ENCODE measurements at regions not wholly inside any gene's neighbourhood (a gene's known extent, or its start where the extent isn't known, plus 50 kb on each side); places are given as distances from the start of the nearest gene placed in this dataset.

- Mint-ChIP-seq H3K36me3 (ENCODE audit: low read depth) (no peaks in the 10 kb centered on the region; the same call in 1 of the 2 replicates), H3K27me3 (ENCODE audit: insufficient read depth) (no peaks in the 10 kb centered on the region; the same call in 1 of the 2 replicates), H3K4me1 (ENCODE audit: low read depth) (no peaks in the 10 kb centered on the region), H3K9me3 (peaks cover 87% of the 10 kb centered on the region), H3K27ac (no peak overlapping the region), H3K4me3 (no peak overlapping the region)
- TF ChIP-seq CTCF (IDR thresholded peaks at IDR 0.05) = no peak
- DNase-seq = no peak
Measured at GRCh38 chr10:131477457-131478121, 166.1 kb upstream of the TCERG1L start.

- no peak for TF ChIP-seq CTCF (IDR thresholded peaks at IDR 0.05)
- no peaks in the 10 kb centered on the region; the same call in 1 of the 2 replicates for H3K27me3 Mint-ChIP-seq (ENCODE audit: insufficient read depth)
- H3K4me1 Mint-ChIP-seq (ENCODE audit: low read depth) = no peaks in the 10 kb centered on the region
- H3K36me3 Mint-ChIP-seq (ENCODE audit: low read depth) = peaks cover 6% of the 10 kb centered on the region; the same call in 1 of the 2 replicates
- H3K4me3 Mint-ChIP-seq = no peak overlapping the region
- DNase-seq = no peak
- no peak overlapping the region for H3K27ac Mint-ChIP-seq
- peaks cover 88% of the 10 kb centered on the region for H3K9me3 Mint-ChIP-seq
Measured at GRCh38 chr10:131478377-131478989, 167.0 kb upstream of the TCERG1L start.

GRCh38 chr10:131480066-131480465, 168.5 kb upstream of the TCERG1L start:
- DNase-seq = no peak
- H3K9me3 Mint-ChIP-seq = peaks cover 87% of the 10 kb centered on the region
- no peak for TF ChIP-seq CTCF (IDR thresholded peaks at IDR 0.05)
- H3K4me3 Mint-ChIP-seq = no peak overlapping the region
- H3K4me1 Mint-ChIP-seq (ENCODE audit: low read depth) = no peaks in the 10 kb centered on the region
- no peak overlapping the region for H3K27ac Mint-ChIP-seq
- peaks cover 6% of the 10 kb centered on the region; the same call in 1 of the 2 replicates for H3K36me3 Mint-ChIP-seq (ENCODE audit: low read depth)
- no peaks in the 10 kb centered on the region; the same call in 1 of the 2 replicates for H3K27me3 Mint-ChIP-seq (ENCODE audit: insufficient read depth)

- Mint-ChIP-seq H3K4me3 (no peak overlapping the region), H3K27me3 (ENCODE audit: insufficient read depth) (no peaks in the 10 kb centered on the region; the same call in 1 of the 2 replicates), H3K9me3 (peaks cover 88% of the 10 kb centered on the region), H3K27ac (no peak overlapping the region), H3K4me1 (ENCODE audit: low read depth) (no peaks in the 10 kb centered on the region), H3K36me3 (ENCODE audit: low read depth) (peaks cover 6% of the 10 kb centered on the region; the same call in 1 of the 2 replicates)
- no peak for TF ChIP-seq CTCF (IDR thresholded peaks at IDR 0.05)
- no peak for DNase-seq
Measured at GRCh38 chr10:131480861-131481260, 169.3 kb upstream of the TCERG1L start.

GRCh38 chr10:131485732-131486131, 174.2 kb upstream of the TCERG1L start:
- Mint-ChIP-seq H3K4me1 (ENCODE audit: low read depth) (no peaks in the 10 kb centered on the region), H3K27ac (no peak overlapping the region), H3K9me3 (peaks cover 85% of the 10 kb centered on the region), H3K36me3 (ENCODE audit: low read depth) (peaks cover 6% of the 10 kb centered on the region; the same call in 1 of the 2 replicates), H3K4me3 (no peak overlapping the region), H3K27me3 (ENCODE audit: insufficient read depth) (no peaks in the 10 kb centered on the region)
- DNase-seq = no peak
- TF ChIP-seq CTCF (IDR thresholded peaks at IDR 0.05) = no peak
